NB4 (cell line): ENCODE measurements at regions not wholly inside any gene's neighbourhood (a gene's known extent, or its start where the extent isn't known, plus 50 kb on each side); places are given as distances from the start of the nearest gene placed in this dataset.

Experiments used
- DNase-seq: peaks from one replicate; pipeline ENCODE4 v3.0.0; 2010; ENCODE audit warnings: low read depth
- H3K4me3 ChIP-seq: one replicate; pipeline ENCODE4 v1.5.1; 2011; ENCODE audit warnings: mild to moderate bottlenecking, low read depth, low read length, moderate library complexity
- MAX ChIP-seq: IDR thresholded peaks from 2 replicates; pipeline ENCODE4 v1.6.1; 2011; ENCODE audit warnings: low read depth, low read length
- MYC ChIP-seq: IDR thresholded peaks from 2 replicates; pipeline ENCODE4 v1.6.1; 2011; ENCODE audit warnings: low read depth, low read length
- POLR2A ChIP-seq: IDR thresholded peaks from 2 replicates; pipeline ENCODE4 v1.6.1; 2011; ENCODE audit warnings: mild to moderate bottlenecking; ENCODE audit not compliant: insufficient read length; ENCODE audit errors: extremely low read depth
- TF ChIP-seq, protein P1 (sequence below): IDR thresholded peaks from one replicate; pipeline ENCODE4 v1.5.1; 2012; ENCODE audit warnings: low read depth, low read length

- TF ChIP-seq, protein P1, sequence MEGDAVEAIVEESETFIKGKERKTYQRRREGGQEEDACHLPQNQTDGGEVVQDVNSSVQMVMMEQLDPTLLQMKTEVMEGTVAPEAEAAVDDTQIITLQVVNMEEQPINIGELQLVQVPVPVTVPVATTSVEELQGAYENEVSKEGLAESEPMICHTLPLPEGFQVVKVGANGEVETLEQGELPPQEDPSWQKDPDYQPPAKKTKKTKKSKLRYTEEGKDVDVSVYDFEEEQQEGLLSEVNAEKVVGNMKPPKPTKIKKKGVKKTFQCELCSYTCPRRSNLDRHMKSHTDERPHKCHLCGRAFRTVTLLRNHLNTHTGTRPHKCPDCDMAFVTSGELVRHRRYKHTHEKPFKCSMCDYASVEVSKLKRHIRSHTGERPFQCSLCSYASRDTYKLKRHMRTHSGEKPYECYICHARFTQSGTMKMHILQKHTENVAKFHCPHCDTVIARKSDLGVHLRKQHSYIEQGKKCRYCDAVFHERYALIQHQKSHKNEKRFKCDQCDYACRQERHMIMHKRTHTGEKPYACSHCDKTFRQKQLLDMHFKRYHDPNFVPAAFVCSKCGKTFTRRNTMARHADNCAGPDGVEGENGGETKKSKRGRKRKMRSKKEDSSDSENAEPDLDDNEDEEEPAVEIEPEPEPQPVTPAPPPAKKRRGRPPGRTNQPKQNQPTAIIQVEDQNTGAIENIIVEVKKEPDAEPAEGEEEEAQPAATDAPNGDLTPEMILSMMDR: peak; percentile 72
- TF ChIP-seq POLR2A (no peak), MAX (peak; percentile 25; the same call in 1 of the 2 replicates), MYC (no peak)
- no peak overlapping the region for H3K4me3 ChIP-seq
- DNase-seq: peak; percentile 81
These were observed 110.7 kb upstream of the PHACTR1 start for GRCh38 chr6:12605888-12606345.

DNA sequence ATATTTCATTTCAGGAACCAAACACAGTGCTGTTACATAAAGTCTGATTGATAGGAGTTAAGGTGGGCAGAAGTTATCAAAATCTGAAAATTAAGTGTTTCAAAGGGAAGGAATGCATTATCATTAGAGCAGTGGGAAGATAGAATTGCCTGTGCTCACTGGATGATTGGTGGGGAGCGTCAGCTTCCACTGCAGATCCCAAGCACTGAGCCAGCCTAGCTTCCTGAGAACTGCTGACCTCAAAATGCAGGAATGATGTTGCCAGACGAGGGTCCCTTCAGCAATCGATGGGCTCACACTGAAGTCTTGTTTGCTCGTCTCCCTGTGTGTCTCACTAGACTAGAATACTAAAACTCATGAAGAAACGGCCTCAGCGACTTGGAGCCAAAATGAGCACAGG lies 110.0 kb upstream of the PHACTR1 start:
- TF ChIP-seq POLR2A (no peak), MAX (no peak), MYC (no peak)
- TF ChIP-seq, protein P1: no peak
- no peak overlapping the region for H3K4me3 ChIP-seq
- DNase-seq: no peak

DNA sequence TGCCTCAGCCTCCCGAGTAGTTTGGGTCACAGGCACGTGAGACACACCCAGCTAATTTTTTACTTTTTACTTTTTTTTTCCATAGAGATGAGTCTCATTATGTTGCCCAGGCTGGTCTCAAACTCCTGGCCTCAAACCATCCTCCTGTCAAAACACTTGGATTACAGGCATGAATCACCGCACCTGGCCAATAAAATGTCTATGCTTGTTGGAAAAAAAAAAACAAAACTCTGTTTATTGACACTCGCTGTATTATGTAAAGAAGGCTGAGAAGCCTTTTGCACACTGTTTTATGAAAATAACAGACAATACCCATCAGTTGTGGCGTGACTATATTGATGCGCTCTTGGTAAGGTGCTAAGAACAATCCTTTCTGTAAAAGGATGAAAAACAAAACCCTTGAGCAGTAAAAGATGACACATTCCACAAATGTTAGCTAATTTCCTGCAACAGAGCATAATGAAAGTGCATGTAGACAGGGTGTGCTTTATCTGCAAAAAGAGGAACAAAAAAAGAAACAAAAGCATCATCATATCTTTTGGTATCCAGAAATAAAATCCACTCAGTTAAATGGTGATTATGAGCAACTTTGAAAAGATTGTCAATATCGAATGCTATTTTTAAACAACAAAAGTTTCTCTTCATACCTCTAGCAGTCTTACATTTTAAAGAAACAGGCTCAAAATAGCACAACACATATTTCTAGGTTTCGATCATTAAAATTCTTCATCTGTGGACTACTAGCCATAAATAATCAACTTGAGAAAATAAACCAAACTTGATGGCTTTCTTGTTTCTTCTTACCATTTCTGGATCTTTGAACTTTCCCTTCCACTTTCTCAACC lies 108.3 kb upstream of the PHACTR1 start:
- TF ChIP-seq MYC (no peak), MAX (no peak)
- DNase-seq: peak; percentile 62
- H3K4me3 ChIP-seq: no peak overlapping the region

DNA sequence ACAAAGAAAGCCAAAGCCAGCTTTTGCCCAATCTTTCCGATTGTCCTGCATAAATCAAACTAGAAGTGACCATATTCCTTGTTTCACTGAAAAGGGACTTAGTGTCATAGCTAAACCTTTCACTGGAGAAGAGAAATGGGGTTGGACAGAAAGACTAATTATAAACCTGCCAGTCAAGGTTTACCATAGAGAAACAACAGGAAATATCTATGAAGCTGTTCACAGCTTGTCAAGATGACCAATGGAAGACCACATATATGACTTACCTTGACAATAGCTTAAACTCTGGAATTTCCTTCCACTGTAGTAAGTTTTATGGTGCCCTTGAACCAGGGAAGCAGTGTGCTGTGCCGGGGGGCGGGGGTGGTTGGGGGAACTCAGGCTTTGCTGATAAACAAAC lies 107.7 kb upstream of the PHACTR1 start:
- TF ChIP-seq POLR2A (no peak), MAX (no peak), MYC (no peak)
- TF ChIP-seq, protein P1: no peak
- no peak overlapping the region for H3K4me3 ChIP-seq
- DNase-seq: no peak

- DNase-seq: no peak
- H3K4me3 ChIP-seq: no peak overlapping the region
- TF ChIP-seq, protein P1: no peak
- TF ChIP-seq POLR2A: no peak
- no peak for TF ChIP-seq MAX
- TF ChIP-seq MYC: no peak
These were observed 106.8 kb upstream of the PHACTR1 start for GRCh38 chr6:12609751-12610150.

- no peak for TF ChIP-seq POLR2A
- no peak for TF ChIP-seq MAX
- TF ChIP-seq, protein P1: no peak
- TF ChIP-seq MYC: no peak
- no peak overlapping the region for H3K4me3 ChIP-seq
- DNase-seq: no peak
These were observed 105.7 kb upstream of the PHACTR1 start for GRCh38 chr6:12610862-12611261.
